22Rv1 (cell line): ENCODE measurements at regions not wholly inside any gene's neighbourhood (a gene's known extent, or its start where the extent isn't known, plus 50 kb on each side); places are given as distances from the start of the nearest gene placed in this dataset.

ENCODE experiments used
- ZFX ChIP-seq: fragments of 450-650 bp; IDR thresholded peaks from 2 replicates; pipeline ENCODE4 v1.6.1; 2017; ENCODE audit warnings: antibody characterized with exemption, borderline replicate concordance
- TF ChIP-seq, protein P1 (sequence below): fragments of 450-650 bp; IDR thresholded peaks from 2 replicates; pipeline ENCODE4 v1.5.1; 2017; ENCODE audit warnings: mild to moderate bottlenecking

DNA sequence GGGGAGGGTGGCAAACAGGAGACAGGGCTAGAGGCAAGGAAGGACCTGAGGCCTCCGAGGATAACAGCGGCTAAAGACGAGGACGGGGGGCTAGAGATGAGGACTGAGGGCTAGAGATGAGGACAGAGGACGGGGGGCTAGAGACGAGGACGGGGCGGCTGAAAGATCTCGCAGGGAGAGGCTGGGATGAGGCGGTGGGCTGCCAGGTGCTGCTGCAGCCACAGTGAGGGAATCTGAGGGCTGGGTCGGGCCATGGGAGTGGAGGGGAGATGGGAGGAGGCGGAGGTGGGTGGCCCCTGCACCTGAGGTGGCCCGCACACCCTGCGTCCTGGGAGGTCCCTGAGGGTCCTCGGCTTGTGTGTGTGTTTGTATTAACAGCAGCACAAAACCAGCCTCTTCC is 350.2 kb upstream of the SALL3 start:
- TF ChIP-seq, protein P1, sequence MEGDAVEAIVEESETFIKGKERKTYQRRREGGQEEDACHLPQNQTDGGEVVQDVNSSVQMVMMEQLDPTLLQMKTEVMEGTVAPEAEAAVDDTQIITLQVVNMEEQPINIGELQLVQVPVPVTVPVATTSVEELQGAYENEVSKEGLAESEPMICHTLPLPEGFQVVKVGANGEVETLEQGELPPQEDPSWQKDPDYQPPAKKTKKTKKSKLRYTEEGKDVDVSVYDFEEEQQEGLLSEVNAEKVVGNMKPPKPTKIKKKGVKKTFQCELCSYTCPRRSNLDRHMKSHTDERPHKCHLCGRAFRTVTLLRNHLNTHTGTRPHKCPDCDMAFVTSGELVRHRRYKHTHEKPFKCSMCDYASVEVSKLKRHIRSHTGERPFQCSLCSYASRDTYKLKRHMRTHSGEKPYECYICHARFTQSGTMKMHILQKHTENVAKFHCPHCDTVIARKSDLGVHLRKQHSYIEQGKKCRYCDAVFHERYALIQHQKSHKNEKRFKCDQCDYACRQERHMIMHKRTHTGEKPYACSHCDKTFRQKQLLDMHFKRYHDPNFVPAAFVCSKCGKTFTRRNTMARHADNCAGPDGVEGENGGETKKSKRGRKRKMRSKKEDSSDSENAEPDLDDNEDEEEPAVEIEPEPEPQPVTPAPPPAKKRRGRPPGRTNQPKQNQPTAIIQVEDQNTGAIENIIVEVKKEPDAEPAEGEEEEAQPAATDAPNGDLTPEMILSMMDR = no peak
- TF ChIP-seq ZFX = no peak
